SK-N-SH (cell line): ENCODE measurements at regions not wholly inside any gene's neighbourhood (a gene's known extent, or its start where the extent isn't known, plus 50 kb on each side); places are given as distances from the start of the nearest gene placed in this dataset.

Source experiments
- CTCF ChIA-PET: fragments of 300-600, 350-600 bp; formaldehyde crosslinking; extraction: SDS; loops from one replicate; lab custom pipeline; 2021; lab: Yijun Ruan, JAX
- POLR2A ChIA-PET: fragments of 350-600 bp; sonication (Branson Sonifier 250); formaldehyde crosslinking; extraction: SDS; loops from one replicate; lab custom pipeline; 2020; ENCODE audit warnings: antibody characterized with exemption, inconsistent platforms; lab: Yijun Ruan, JAX
- DNase-seq: peaks from one replicate; pipeline ENCODE4 v3.0.0; 2012
- H2AFZ ChIP-seq: fragments of 200-600 bp; sonication (generic); 2 replicates; pipeline ENCODE4 v1.8.1; 2016; ENCODE audit warnings: antibody characterized with exemption, mild to moderate bottlenecking, low read depth
- H3F3A ChIP-seq: fragments of 200-600 bp; sonication (generic); replicated peaks from 2 replicates; pipeline ENCODE3; 2016; ENCODE audit warnings: antibody characterized with exemption, mild to moderate bottlenecking; ENCODE audit not compliant: insufficient read depth
- H3K27ac ChIP-seq, 2 experiments: fragments of 200-500 bp in 1 of 2; fragments of 200-600 bp in 1 of 2; sonication (Bioruptor generic) in 1 of 2; sonication (generic), shearing (Covaris generic) in 1 of 2; 2 replicates each; pipeline versions ENCODE4 v1.5.1 to v1.6.1; 2014 to 2016; ENCODE audit warnings: low read depth in 2 of 2, inconsistent platforms in 1 of 2, low read length in 1 of 2, mild to moderate bottlenecking in 1 of 2, mixed read lengths in 1 of 2
- H3K27me3 ChIP-seq: fragments of 200-600 bp; sonication (generic), shearing (Covaris generic); 2 replicates; pipeline ENCODE4 v1.6.1; 2016; ENCODE audit warnings: mixed run types; ENCODE audit not compliant: insufficient read depth
- H3K36me3 ChIP-seq, 2 experiments: fragments of 200-500 bp in 1 of 2; fragments of 200-600 bp in 1 of 2; sonication (Bioruptor generic) in 1 of 2; sonication (generic) in 1 of 2; replicated peaks in 1 of 2; 2 replicates each; pipeline versions ENCODE3 to v1.5.1; 2014 to 2016; ENCODE audit warnings: low read length in 1 of 2, mild to moderate bottlenecking in 1 of 2; ENCODE audit not compliant: insufficient read depth in 2 of 2, control insufficient read depth in 1 of 2
- H3K4me1 ChIP-seq, 2 experiments: fragments of 200-500 bp in 1 of 2; fragments of 200-600 bp in 1 of 2; sonication (Bioruptor generic) in 1 of 2; sonication (generic), shearing (Covaris generic) in 1 of 2; 2 replicates each; pipeline versions ENCODE4 v1.5.1 to v1.6.1; 2014 to 2016; ENCODE audit warnings: low read depth in 1 of 2, low read length in 1 of 2, mixed run types in 1 of 2; ENCODE audit not compliant: insufficient read depth in 2 of 2, control insufficient read depth in 1 of 2
- H3K4me2 ChIP-seq: fragments of 200-600 bp; sonication (generic), shearing (Covaris generic); 2 replicates; pipeline ENCODE4 v1.6.1; 2017; ENCODE audit warnings: mixed run types
- H3K4me3 ChIP-seq, 2 experiments: fragments of 200-500 bp in 1 of 2; fragments of 200-600 bp in 1 of 2; sonication (Bioruptor generic) in 1 of 2; sonication (generic), shearing (Covaris generic) in 1 of 2; 2 replicates each; pipeline versions ENCODE4 v1.5.1 to v1.8.1; 2014 to 2016; ENCODE audit warnings: low read depth in 2 of 2, inconsistent platforms in 1 of 2, low read length in 1 of 2, mild to moderate bottlenecking in 1 of 2, mixed read lengths in 1 of 2, moderate library complexity in 1 of 2
- H3K79me2 ChIP-seq: fragments of 200-600 bp; sonication (generic); 2 replicates; pipeline ENCODE4 v1.8.1; 2017; ENCODE audit warnings: mild to moderate bottlenecking; ENCODE audit not compliant: insufficient read depth
- H3K9ac ChIP-seq: fragments of 200-600 bp; sonication (generic); 2 replicates; pipeline ENCODE4 v1.6.1; 2017; ENCODE audit warnings: mixed run types
- H3K9me2 ChIP-seq: fragments of 200-600 bp; sonication (generic); 2 replicates; pipeline ENCODE4 v1.6.1; 2017; ENCODE audit warnings: mixed run types
- H3K9me3 ChIP-seq: fragments of 200-600 bp; sonication (generic); 2 replicates; pipeline ENCODE4 v1.6.1; 2017; ENCODE audit warnings: mixed run types, mild to moderate bottlenecking, moderate library complexity
- H4K20me1 ChIP-seq: fragments of 200-600 bp; sonication (generic); 2 replicates; pipeline ENCODE4 v1.6.1; 2017; ENCODE audit warnings: mild to moderate bottlenecking, mixed run types; ENCODE audit not compliant: insufficient read depth
- CTCF ChIP-seq: fragments of 200-600 bp; sonication (generic); IDR thresholded peaks from 2 replicates; pipeline ENCODE4 v1.6.1; 2017; ENCODE audit warnings: antibody characterized with exemption, mild to moderate bottlenecking, moderate library complexity
- EP300 ChIP-seq, 2 experiments: IDR thresholded peaks; 2 replicates each; pipeline versions ENCODE4 v1.4.0 to v1.6.1; 2012; ENCODE audit warnings: borderline replicate concordance in 1 of 2, low read depth in 1 of 2, low read length in 1 of 2
- EZH2phosphoT487 ChIP-seq: fragments of 200-600 bp; sonication (generic); IDR thresholded peaks from 2 replicates; pipeline ENCODE4 v1.6.1; 2017; ENCODE audit warnings: low read depth, mixed run types, mild to moderate bottlenecking, antibody characterized with exemption, moderate library complexity, borderline replicate concordance
- FOSL2 ChIP-seq: IDR thresholded peaks from 2 replicates; pipeline ENCODE4 v1.4.0; 2012; ENCODE audit warnings: low read depth, mild to moderate bottlenecking, moderate library complexity, borderline replicate concordance
- FOXM1 ChIP-seq: IDR thresholded peaks from 2 replicates; pipeline ENCODE4 v1.4.0; 2012; ENCODE audit warnings: low read depth, mild to moderate bottlenecking
- GATA2 ChIP-seq: sonication (generic); formaldehyde crosslinking; IDR thresholded peaks from 2 replicates; pipeline ENCODE4 v1.5.0; 2020; ENCODE audit warnings: mild to moderate bottlenecking, missing genetic modification reagents
- MXI1 ChIP-seq: IDR thresholded peaks from 2 replicates; pipeline ENCODE4 v1.6.1; 2012; ENCODE audit warnings: mild to moderate bottlenecking, low read depth, low read length, improper control_type of control experiment
- POLR2AphosphoS5 ChIP-seq: IDR thresholded peaks from 2 replicates; pipeline ENCODE4 v1.6.1; 2012; ENCODE audit warnings: low read depth, low read length
- REST ChIP-seq: IDR thresholded peaks from 2 replicates; pipeline ENCODE4 v1.6.1; 2012; ENCODE audit warnings: mild to moderate bottlenecking, low read depth, low read length, moderate library complexity
- SIN3A ChIP-seq: IDR thresholded peaks from 2 replicates; pipeline ENCODE4 v1.6.1; 2012; ENCODE audit warnings: low read depth, mild to moderate bottlenecking, low read length, moderate library complexity, borderline replicate concordance
- TAF1 ChIP-seq: IDR thresholded peaks from 2 replicates; pipeline ENCODE4 v1.6.1; 2012; ENCODE audit warnings: low read depth, mild to moderate bottlenecking, low read length, moderate library complexity, borderline replicate concordance
- TCF12 ChIP-seq: IDR thresholded peaks from 2 replicates; pipeline ENCODE4 v1.4.0; 2012
- TEAD4 ChIP-seq: IDR thresholded peaks from 2 replicates; pipeline ENCODE4 v1.4.0; 2012; ENCODE audit warnings: mild to moderate bottlenecking, borderline replicate concordance; ENCODE audit not compliant: insufficient read depth
- ZBTB33 ChIP-seq: IDR thresholded peaks from 2 replicates; pipeline ENCODE4 v1.4.0; 2012; ENCODE audit warnings: low read depth, borderline replicate concordance
- WGBS: methylation state at CpG from one replicate; pipeline ENCODE4 v1.1.6; 2017; ENCODE audit warnings: low lambda C conversion rate; 5-methylcytosine and 5-hydroxymethylcytosine counted together
- TF ChIP-seq, protein P1 (sequence below): fragments of 150-350 bp; IDR thresholded peaks from 2 replicates; pipeline ENCODE4 v1.6.1; 2016; ENCODE audit warnings: mild to moderate bottlenecking, low read depth, low read length
- TF ChIP-seq, protein P2 (sequence below): IDR thresholded peaks from 2 replicates; pipeline ENCODE4 v1.4.0; 2012; ENCODE audit warnings: low read depth, borderline replicate concordance

GRCh38 chr2:7407906-7408680 is 490.9 kb downstream of the RNF144A start:
- Histone ChIP-seq H3K4me1 (peaks cover 0 to 8% of the 10 kb centered on the region in 2 experiments; a peak in 2 of 4 replicates), H3K4me3 (no peak overlapping the region), H3K79me2 (no peaks in the 10 kb centered on the region), H4K20me1 (no peaks in the 10 kb centered on the region), H3K9ac (no peak overlapping the region), H3K27me3 (no peaks in the 10 kb centered on the region; the same call in 1 of the 2 replicates), H3K36me3 (no peaks in the 10 kb centered on the region), H3K9me2 (no peaks in the 10 kb centered on the region), H2AFZ (no peak overlapping the region), H3F3A (no peaks in the 10 kb centered on the region), H3K4me2 (no peak overlapping the region), H3K9me3 (no peaks in the 10 kb centered on the region), H3K27ac (no peak overlapping the region)
- no peak for DNase-seq
- POLR2A ChIA-PET, result no interaction called here
- TF ChIP-seq CTCF (no peak), POLR2AphosphoS5 (no peak), EP300 (IDR thresholded peaks at IDR 0.05; ENCODE audit: borderline replicate concordance in 1 of 2, low read depth in 1 of 2, low read length in 1 of 2) (no peak), MXI1 (no peak), FOSL2 (no peak), TEAD4 (no peak), TCF12 (no peak), GATA2 (CRISPR knock-in tag) (no peak), SIN3A (no peak), EZH2phosphoT487 (no peak), TAF1 (no peak), FOXM1 (no peak), ZBTB33 (no peak), REST (no peak)
- TF ChIP-seq, protein P1, sequence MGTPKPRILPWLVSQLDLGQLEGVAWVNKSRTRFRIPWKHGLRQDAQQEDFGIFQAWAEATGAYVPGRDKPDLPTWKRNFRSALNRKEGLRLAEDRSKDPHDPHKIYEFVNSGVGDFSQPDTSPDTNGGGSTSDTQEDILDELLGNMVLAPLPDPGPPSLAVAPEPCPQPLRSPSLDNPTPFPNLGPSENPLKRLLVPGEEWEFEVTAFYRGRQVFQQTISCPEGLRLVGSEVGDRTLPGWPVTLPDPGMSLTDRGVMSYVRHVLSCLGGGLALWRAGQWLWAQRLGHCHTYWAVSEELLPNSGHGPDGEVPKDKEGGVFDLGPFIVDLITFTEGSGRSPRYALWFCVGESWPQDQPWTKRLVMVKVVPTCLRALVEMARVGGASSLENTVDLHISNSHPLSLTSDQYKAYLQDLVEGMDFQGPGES, result no peak
- TF ChIP-seq, protein P2, sequence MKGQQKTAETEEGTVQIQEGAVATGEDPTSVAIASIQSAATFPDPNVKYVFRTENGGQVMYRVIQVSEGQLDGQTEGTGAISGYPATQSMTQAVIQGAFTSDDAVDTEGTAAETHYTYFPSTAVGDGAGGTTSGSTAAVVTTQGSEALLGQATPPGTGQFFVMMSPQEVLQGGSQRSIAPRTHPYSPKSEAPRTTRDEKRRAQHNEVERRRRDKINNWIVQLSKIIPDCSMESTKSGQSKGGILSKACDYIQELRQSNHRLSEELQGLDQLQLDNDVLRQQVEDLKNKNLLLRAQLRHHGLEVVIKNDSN, result no peak
- 64% methylated on average over 6 of the region's 6 CpGs for WGBS
- CTCF ChIA-PET, result interaction anchor here (0.7 to 4.1 kb wide), 2 partner anchors 20 to 200 kb away, joined by 3 to 33 read pairs; no protein-coding TSS in a partner anchor
